ENCODE measurements at regions not wholly inside any gene's neighbourhood (a gene's known extent, or its start where the extent isn't known, plus 50 kb on each side); places are given as distances from the start of the nearest gene placed in this dataset.

- DNase-seq = no peak
These were observed 180.8 kb downstream of the ACTL7B start for GRCh38 chr9:108674766-108675530.

DNA sequence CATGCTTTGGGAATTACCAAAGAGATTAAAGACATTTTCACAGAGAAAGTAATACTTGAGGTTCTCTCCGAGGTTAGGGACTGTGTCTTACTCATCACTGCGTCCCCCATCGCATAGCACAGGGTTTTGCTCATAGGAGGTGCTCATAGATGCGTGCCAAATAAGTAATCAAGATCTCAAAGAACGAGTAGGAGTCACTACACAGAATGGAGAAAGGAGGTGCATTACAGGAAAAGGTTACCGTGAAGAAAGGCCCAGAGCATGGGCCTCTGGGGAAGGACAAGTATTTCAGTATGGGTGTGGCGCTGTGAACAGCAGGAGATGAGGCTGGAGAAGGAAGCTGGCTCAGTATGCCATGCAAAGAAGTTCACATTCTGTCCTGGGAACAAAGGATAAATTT is 182.4 kb downstream of the ACTL7B start:
- no peak for DNase-seq

- no peak for DNase-seq
These were observed 183.2 kb downstream of the ACTL7B start for GRCh38 chr9:108672475-108673190.

DNA sequence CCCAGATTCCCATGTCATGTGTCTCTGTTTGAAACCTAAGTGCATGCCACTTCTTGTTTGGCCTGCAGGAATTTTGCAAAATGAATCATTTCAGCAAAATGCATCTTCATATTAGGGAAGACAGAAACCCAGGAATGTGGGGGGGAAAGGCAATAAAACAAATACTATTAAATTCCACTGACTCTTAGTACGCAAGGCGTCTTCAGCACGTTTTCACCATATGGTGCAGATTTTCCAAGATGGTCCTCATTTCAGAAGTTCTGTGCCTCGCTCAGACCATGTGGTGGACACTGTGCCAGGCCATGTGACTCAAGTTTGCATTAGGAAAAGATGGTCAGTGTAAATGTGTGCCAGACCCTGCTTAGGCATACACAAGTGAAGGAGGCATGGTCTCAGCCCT is 184.0 kb downstream of the ACTL7B start:
- DNase-seq = no peak

GRCh38 chr9:108671176-108671575 is 184.6 kb downstream of the ACTL7B start:
- DNase-seq = no peak

DNA sequence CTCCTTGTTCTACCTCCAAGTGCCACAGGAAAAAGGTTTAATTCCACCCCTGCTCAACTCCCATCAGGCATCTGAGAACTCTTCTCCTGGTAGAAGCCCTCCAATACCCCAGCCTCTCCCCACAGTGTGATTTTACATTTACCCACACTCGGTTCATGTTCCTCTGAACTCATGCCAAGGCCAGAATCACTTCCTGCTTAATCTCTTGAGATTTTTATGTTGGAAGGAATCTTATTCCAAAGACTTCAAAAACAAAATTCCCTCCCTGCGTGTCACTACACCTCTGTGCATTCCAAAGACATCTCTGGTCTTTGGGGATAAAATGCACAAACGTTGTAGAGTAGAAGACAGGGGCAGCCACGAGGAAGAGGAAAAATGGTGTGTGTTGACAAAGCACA is 186.8 kb downstream of the ACTL7B start:
- no peak for DNase-seq

GRCh38 chr9:108668191-108668937 is 187.4 kb downstream of the ACTL7B start:
- DNase-seq = no peak

DNA sequence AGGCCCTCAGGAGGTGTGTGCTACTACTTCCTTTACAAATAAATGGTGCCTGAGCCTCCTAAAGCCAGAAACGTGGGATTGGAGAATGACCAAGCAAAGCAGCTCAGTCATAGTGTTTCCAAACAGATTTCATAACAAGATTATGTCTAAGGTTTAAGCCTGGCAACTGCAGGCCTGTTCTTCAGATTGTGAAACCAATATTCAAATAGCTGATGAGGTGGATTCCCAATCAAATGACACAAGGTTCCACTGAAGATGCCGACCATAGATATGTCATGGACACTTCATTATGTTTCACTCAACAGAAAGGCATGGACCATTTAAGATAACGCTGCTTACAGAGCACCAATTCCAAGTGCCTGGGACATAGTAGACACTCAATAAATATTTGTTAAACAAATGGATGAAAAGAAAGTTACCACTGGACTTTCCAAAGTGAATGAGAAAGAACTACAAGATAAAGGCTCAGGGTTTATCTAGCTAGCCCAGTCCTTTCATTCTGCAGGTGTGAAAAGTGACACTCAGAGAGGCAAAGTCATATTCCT is 189.5 kb downstream of the ACTL7B start:
- no peak for DNase-seq

- DNase-seq = no peak
These were observed 190.1 kb downstream of the ACTL7B start for GRCh38 chr9:108665521-108666239.

DNA sequence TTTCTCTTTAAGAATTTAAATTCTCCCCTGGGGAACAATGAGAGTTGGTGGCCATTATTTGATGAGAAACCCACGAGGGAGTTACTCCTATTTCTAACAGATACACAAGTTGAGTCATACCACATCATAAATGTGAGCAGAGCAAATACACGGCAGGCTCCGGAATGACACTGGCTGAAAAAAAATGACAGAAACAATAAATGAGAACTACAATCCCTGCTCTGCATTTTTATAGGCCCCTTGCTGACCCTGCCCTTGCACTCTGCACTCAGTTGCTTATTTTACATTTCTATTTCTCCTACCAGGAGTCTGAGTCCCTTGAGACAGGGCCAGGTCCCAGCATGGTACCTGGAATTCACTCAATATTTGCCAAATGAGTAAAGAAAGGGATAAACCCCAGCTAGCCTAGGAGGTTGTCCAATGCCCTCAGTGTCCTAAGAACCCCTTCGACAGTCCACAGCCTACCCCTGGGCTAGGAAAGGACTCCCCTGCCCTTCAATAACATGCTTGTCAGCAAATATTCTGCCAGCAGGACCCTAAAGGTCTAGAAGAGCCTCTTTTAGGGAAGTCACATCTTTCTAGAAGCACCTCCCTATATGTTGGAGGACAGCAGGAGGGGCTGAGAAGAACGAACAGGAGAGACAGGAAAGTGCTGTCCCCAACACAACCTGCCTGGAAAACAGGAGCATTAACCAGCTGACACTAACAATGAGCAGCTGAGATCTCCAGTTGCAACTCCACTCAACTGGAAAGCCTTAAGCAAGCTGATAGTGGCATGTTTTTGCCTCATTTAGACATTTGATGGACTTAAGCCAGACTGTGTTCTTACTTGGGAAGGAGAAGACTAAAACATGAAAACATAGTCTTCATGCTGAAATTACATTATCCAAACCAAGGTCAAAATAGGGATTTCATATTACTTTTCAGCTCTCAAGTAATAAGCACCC is 191.2 kb downstream of the ACTL7B start:
- DNase-seq = no peak

- DNase-seq = no peak
These were observed 192.4 kb downstream of the ACTL7B start for GRCh38 chr9:108663422-108663821.

DNA sequence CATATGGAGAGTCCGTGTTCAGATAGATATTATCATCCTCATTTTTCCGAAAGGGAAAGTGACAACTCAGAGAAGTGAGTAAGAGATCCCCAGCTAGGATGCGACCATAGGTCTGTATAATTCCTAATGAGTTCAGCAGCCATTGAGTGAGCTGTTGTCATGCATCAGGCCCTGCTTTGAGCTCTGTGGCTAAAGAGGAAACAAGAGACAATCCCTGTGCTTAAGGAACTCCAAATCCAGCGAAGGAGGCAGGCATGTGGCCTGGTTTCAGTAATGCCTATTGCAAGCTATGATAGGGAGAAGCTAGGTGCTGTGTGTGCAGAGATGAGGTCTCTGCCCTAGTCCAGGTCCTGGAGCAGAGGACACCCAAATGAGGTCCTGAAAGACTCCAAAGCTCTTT is 192.8 kb downstream of the ACTL7B start:
- no peak for DNase-seq

- no peak for DNase-seq
These were observed 193.5 kb downstream of the ACTL7B start for GRCh38 chr9:108662091-108662875.

- DNase-seq = no peak
These were observed 199.2 kb downstream of the ACTL7B start for GRCh38 chr9:108656566-108656965.

DNA sequence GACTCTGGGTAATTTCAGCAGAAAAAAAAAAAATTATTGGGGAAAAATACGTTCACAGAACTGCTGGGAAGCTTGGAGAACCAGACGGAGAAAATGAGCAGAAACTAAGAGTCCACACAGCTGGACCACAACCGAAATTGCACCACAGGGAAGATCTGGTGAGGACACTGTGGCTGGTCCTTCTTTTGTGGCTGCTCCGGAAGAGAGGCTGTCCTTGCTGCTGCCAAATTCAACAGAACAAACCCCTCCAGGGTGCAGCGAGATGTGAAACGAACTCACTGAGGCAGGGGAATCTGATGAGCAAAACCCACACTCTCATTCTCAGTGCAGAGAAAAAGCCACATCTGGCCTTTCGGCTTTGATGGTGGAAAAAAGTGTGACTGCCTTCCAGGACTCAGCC is 200.0 kb downstream of the ACTL7B start:
- DNase-seq = no peak

DNA sequence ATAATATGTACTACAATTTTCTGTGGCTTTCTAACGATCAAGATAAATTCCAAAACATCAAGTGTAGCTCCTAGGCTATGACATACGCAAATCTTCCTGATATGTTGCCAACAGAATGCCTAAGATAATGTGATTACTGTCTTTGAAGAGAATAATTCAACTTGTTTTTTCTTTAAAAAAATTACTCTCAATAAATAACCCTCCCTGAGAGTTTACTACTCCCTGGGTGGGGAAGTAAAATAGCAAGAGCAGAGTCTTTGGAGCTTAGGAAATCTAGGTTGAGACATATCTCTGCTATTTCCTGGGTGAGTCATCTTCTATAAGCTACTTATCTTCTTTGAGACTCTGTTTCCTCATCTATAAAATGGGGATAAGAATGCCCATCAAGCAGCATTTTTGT is 201.2 kb downstream of the ACTL7B start:
- DNase-seq = no peak

DNA sequence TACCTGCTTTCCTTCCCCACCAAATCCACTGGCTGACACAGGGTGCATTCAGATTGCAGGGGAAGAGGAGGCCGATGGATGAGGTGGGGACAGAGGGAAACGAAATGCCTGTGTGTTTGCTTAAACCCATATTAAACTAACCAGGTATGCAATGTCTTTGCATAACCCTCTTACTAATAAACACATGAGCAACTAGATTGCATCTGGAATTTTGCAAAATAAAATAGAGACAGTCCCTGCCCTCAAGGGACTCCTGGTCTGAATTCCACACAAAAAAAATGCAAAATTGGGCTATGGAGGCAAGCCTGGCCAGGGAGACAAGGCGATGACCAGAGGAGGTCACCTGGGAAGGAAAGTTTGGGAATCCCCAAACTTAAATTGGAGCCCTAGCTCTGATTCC is 202.9 kb downstream of the ACTL7B start:
- DNase-seq = no peak

DNA sequence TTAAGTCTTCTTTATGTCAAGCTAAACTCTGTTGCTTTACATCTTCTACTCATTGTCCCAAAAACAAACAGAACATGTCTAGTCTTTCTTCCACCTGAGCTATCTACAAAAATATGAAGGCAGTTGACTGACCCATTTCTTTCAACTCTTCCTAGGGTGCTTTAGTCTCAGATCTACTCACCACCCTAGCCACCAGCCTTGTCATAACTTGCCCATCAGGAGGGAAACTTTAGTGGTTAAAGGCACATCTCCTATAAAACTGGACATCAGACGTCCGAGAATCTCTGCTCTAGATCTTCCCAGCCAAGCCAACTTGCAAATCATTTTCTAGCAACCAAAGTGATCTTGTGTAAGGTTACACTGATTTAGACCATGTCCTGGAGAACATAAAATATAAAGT is 205.0 kb downstream of the ACTL7B start:
- no peak for DNase-seq

GRCh38 chr9:108645520-108645919 is 210.3 kb downstream of the ACTL7B start:
- DNase-seq = no peak

DNA sequence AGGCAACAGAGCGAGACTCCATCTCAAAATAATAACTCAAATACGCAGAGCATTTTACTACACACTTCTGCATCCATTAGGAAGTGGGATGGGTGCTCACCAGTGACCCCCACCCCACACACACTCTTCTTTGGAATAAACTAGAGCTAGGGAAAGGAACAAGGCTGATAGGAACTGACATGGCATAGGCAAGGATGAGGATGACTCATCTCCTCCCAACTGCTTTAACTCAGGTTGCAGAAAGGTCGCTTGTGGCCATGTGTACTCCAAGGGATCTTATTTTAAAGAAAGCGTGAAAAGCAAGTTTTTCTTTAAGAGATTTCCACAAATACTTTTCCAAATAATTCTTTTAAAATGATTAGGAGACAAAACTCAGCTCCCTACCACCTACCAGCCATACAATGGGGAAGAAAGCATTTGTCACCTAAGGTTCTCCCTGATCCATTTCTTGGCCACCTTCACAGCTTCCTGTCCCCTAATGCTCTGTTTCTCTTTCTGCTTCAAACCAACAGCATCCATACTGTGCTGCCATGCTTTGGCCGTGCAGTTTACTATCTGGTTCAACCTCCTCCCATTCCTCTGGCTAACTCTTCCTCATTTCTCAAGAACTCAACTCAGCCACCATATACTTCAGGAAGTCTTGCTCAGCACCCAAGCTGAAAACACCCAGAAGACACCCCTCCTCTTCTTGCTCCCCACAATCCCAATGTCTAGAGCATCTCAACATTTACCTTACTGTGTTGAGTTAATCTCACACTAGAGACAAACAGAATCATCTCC is 211.9 kb downstream of the ACTL7B start:
- no peak for DNase-seq
